Neuronal stem cell (in vitro differentiated cells): ENCODE measurements at regions not wholly inside any gene's neighbourhood (a gene's known extent, or its start where the extent isn't known, plus 50 kb on each side); places are given as distances from the start of the nearest gene placed in this dataset.
"Not testable (repeated sequence)": the region's sequence is repeated elsewhere in the genome, so short reads cannot be mapped to it uniquely, and the experiment has no call there.

Experiments
- DNase-seq: peaks from one replicate; pipeline ENCODE4 v3.0.0-alpha.2; 2013; ENCODE audit warnings: low spot score
- H2AFZ ChIP-seq: one replicate; pipeline ENCODE4 v1.6.1; 2013; ENCODE audit warnings: mild to moderate bottlenecking, low read length, inconsistent platforms
- H2AK5ac ChIP-seq: 2 replicates; pipeline ENCODE4 v1.6.1; 2013; ENCODE audit warnings: low read depth, mild to moderate bottlenecking, inconsistent platforms, low read length, moderate library complexity, mixed read lengths
- H2BK120ac ChIP-seq: 2 replicates; pipeline ENCODE4 v1.6.1; 2013; ENCODE audit warnings: low read depth, mild to moderate bottlenecking, inconsistent platforms, low read length, moderate library complexity, mixed read lengths
- H2BK12ac ChIP-seq: one replicate; pipeline ENCODE4 v1.6.1; 2013; ENCODE audit warnings: low read length, inconsistent platforms
- H2BK15ac ChIP-seq: 2 replicates; pipeline ENCODE4 v1.6.1; 2013; ENCODE audit warnings: mild to moderate bottlenecking, low read length, inconsistent platforms, mixed read lengths
- H2BK5ac ChIP-seq: one replicate; pipeline ENCODE4 v1.6.1; 2013; ENCODE audit warnings: inconsistent platforms, mild to moderate bottlenecking, low read length, moderate library complexity
- H3K14ac ChIP-seq: one replicate; pipeline ENCODE4 v1.6.1; 2013; ENCODE audit warnings: low read length, inconsistent platforms
- H3K18ac ChIP-seq: 2 replicates; pipeline ENCODE4 v1.6.1; 2013; ENCODE audit warnings: low read length, inconsistent platforms
- H3K23ac ChIP-seq: 2 replicates; pipeline ENCODE4 v1.6.1; 2013; ENCODE audit warnings: low read depth, mild to moderate bottlenecking, mixed read lengths, low read length, inconsistent platforms; ENCODE audit not compliant: poor library complexity
- H3K27ac ChIP-seq: replicated peaks from 3 replicates; pipeline ENCODE4 v1.5.1; 2013; ENCODE audit warnings: low read length, inconsistent platforms
- H3K27me3 ChIP-seq, 3 experiments: 2 replicates each; pipeline ENCODE4 v1.6.1; 2013; ENCODE audit warnings: low read length in 3 of 3, mild to moderate bottlenecking in 2 of 3, inconsistent platforms in 1 of 3, low read depth in 1 of 3, mixed read lengths in 1 of 3, moderate library complexity in 1 of 3; ENCODE audit not compliant: control insufficient read depth in 3 of 3, insufficient read depth in 3 of 3
- H3K36me3 ChIP-seq, 2 donors: replicated peaks in 1 of 2; 2 replicates each; pipeline ENCODE4 v1.6.1; 2013; ENCODE audit warnings: low read length in 2 of 2; ENCODE audit not compliant: control insufficient read depth in 2 of 2, insufficient read depth in 2 of 2
- H3K4ac ChIP-seq: 2 replicates; pipeline ENCODE4 v1.6.1; 2013; ENCODE audit warnings: inconsistent platforms, mild to moderate bottlenecking, low read length, moderate library complexity
- H3K4me1 ChIP-seq, 2 donors: 1 replicate in 1 of 2; 2 replicates in 1 of 2; pipeline ENCODE4 v1.6.1; 2013; ENCODE audit warnings: low read length in 2 of 2, low read depth in 1 of 2; ENCODE audit not compliant: control insufficient read depth in 2 of 2, insufficient read depth in 1 of 2
- H3K4me2 ChIP-seq: one replicate; pipeline ENCODE4 v1.6.1; 2013; ENCODE audit warnings: mild to moderate bottlenecking, low read length, inconsistent platforms; ENCODE audit not compliant: insufficient read depth, poor library complexity, severe bottlenecking
- H3K4me3 ChIP-seq, 2 donors: 2 replicates each; pipeline ENCODE4 v1.5.1; 2013; ENCODE audit warnings: low read length in 2 of 2, mild to moderate bottlenecking in 2 of 2, inconsistent platforms in 1 of 2, moderate library complexity in 1 of 2
- H3K79me1 ChIP-seq: one replicate; pipeline ENCODE4 v1.6.1; 2013; ENCODE audit warnings: low read depth, mild to moderate bottlenecking, inconsistent platforms, low read length, moderate library complexity
- H3K9ac ChIP-seq: one replicate; pipeline ENCODE4 v1.6.1; 2013; ENCODE audit warnings: mild to moderate bottlenecking, low read depth, low read length, inconsistent platforms; ENCODE audit not compliant: poor library complexity
- H3K9me3 ChIP-seq, 2 donors: replicated peaks in 1 of 2; 2 replicates each; pipeline versions ENCODE3 to v1.6.1; 2013; ENCODE audit warnings: low read length in 2 of 2, mild to moderate bottlenecking in 2 of 2, inconsistent platforms in 1 of 2, low read depth in 1 of 2, mixed read lengths in 1 of 2, moderate library complexity in 1 of 2; ENCODE audit not compliant: control insufficient read depth in 2 of 2, insufficient read depth in 1 of 2
- H4K8ac ChIP-seq: one replicate; pipeline ENCODE4 v1.6.1; 2013; ENCODE audit warnings: low read depth, mild to moderate bottlenecking, inconsistent platforms, low read length, moderate library complexity
- H4K91ac ChIP-seq: one replicate; pipeline ENCODE4 v1.6.1; 2013; ENCODE audit warnings: low read length, low read depth, mild to moderate bottlenecking, inconsistent platforms; ENCODE audit not compliant: poor library complexity
- WGBS, 2 donors: extraction: QIAGEN DNeasy Blood & Tissue Kit; methylation state at CpG; one replicate each; pipeline ENCODE4 v1.1.7; 2013; ENCODE audit warnings: missing lambda C conversion rate in 2 of 2, mixed read lengths in 1 of 2; ENCODE audit not compliant: insufficient read length in 2 of 2, insufficient replicate concordance in 1 of 2; ENCODE audit errors: extremely low coverage in 2 of 2; 5-methylcytosine and 5-hydroxymethylcytosine counted together

GRCh38 chr16:16610389-16610967 is 231.5 kb downstream of the NPIPA7 start:
- H3K4me2 ChIP-seq, H3K14ac ChIP-seq, H2BK120ac ChIP-seq, H4K91ac ChIP-seq, H3K79me1 ChIP-seq, H2AK5ac ChIP-seq, H3K4ac ChIP-seq, H3K23ac ChIP-seq, H3K18ac ChIP-seq, H2BK12ac ChIP-seq, H3K36me3 ChIP-seq, H3K4me1 ChIP-seq, DNase-seq, H4K8ac ChIP-seq, H3K27me3 ChIP-seq, H3K4me3 ChIP-seq, H2BK5ac ChIP-seq, H2AFZ ChIP-seq, H3K9ac ChIP-seq, H3K9me3 ChIP-seq, H3K27ac ChIP-seq, H2BK15ac ChIP-seq: not testable (repeated sequence)
- WGBS, 2 donors = no CpG with 5 or more reads among the region's 10 CpGs

- not testable (repeated sequence) for H3K18ac ChIP-seq, H2BK5ac ChIP-seq, H4K91ac ChIP-seq, H3K27ac ChIP-seq, H2BK15ac ChIP-seq, H3K4me3 ChIP-seq, H3K4me2 ChIP-seq, H2AFZ ChIP-seq, H3K27me3 ChIP-seq, H3K4ac ChIP-seq, H3K9me3 ChIP-seq, H3K14ac ChIP-seq, DNase-seq, H3K23ac ChIP-seq, H2BK120ac ChIP-seq, H2AK5ac ChIP-seq, H2BK12ac ChIP-seq, H3K36me3 ChIP-seq, H3K79me1 ChIP-seq, H3K9ac ChIP-seq, H4K8ac ChIP-seq, H3K4me1 ChIP-seq
- WGBS, 2 donors = no CpG with 5 or more reads among the region's 4 CpGs
Measured at GRCh38 chr16:16613212-16613611, 234.3 kb downstream of the NPIPA7 start.

GRCh38 chr16:16614484-16614883 is 235.5 kb downstream of the NPIPA7 start:
- H3K9ac ChIP-seq, H4K91ac ChIP-seq, H2BK12ac ChIP-seq, H2AK5ac ChIP-seq, H3K9me3 ChIP-seq, DNase-seq, H3K18ac ChIP-seq, H3K27me3 ChIP-seq, H2AFZ ChIP-seq, H3K27ac ChIP-seq, H2BK5ac ChIP-seq, H3K4me1 ChIP-seq, H2BK15ac ChIP-seq, H3K23ac ChIP-seq, H2BK120ac ChIP-seq, H3K4me2 ChIP-seq, H3K79me1 ChIP-seq, H3K4ac ChIP-seq, H3K4me3 ChIP-seq, H3K14ac ChIP-seq, H3K36me3 ChIP-seq, H4K8ac ChIP-seq: not testable (repeated sequence)
- WGBS, 2 donors = no CpG with 5 or more reads among the region's 6 CpGs

GRCh38 chr16:16618963-16619465 is 240.1 kb downstream of the NPIPA7 start:
- not testable (repeated sequence) for H3K4me2 ChIP-seq, DNase-seq
- no CpG with 5 or more reads among the region's 33 CpGs for WGBS, 2 donors

More at GRCh38 chr16:16618963-16619465, 240.1 kb downstream of the NPIPA7 start:
- not testable (repeated sequence) for H2BK15ac ChIP-seq, H3K23ac ChIP-seq, H3K14ac ChIP-seq, H2AFZ ChIP-seq, H4K8ac ChIP-seq, H3K18ac ChIP-seq, H3K27ac ChIP-seq, H3K4ac ChIP-seq, H4K91ac ChIP-seq, H3K4me1 ChIP-seq, H2BK12ac ChIP-seq, H3K9ac ChIP-seq, H3K79me1 ChIP-seq, H2BK5ac ChIP-seq, H3K27me3 ChIP-seq, H3K9me3 ChIP-seq, H3K4me3 ChIP-seq, H2AK5ac ChIP-seq, H2BK120ac ChIP-seq, H3K36me3 ChIP-seq
